GM23338 (cell line): ENCODE measurements at regions not wholly inside any gene's neighbourhood (a gene's known extent, or its start where the extent isn't known, plus 50 kb on each side); places are given as distances from the start of the nearest gene placed in this dataset.

Source experiments
- CTCF ChIP-seq, 2 experiments: fragments of 200-600 bp in 1 of 2; sonication (generic) in 1 of 2; conservative IDR thresholded peaks; 2 replicates each; pipeline versions ENCODE4 v1.5.1 to v1.6.1; 2016 to 2017; ENCODE audit warnings: antibody characterized with exemption in 2 of 2, low read depth in 2 of 2, mild to moderate bottlenecking in 2 of 2, moderate library complexity in 1 of 2
- EZH2 ChIP-seq: fragments of 200-600 bp; sonication (generic); IDR thresholded peaks from one replicate; pipeline ENCODE4 v1.8.0; 2017; ENCODE audit warnings: antibody characterized with exemption, mild to moderate bottlenecking, low read depth; ENCODE audit not compliant: unreplicated experiment
- NANOG ChIP-seq: IDR thresholded peaks from 2 replicates; pipeline ENCODE4 v1.6.1; 2016; ENCODE audit warnings: antibody characterized with exemption, borderline replicate concordance
- POLR2AphosphoS5 ChIP-seq: IDR thresholded peaks from 2 replicates; pipeline ENCODE4 v1.6.1; 2016; ENCODE audit warnings: antibody characterized with exemption, low read depth
- REST ChIP-seq: IDR thresholded peaks from one replicate; pipeline ENCODE4 v1.6.1; 2018; ENCODE audit warnings: antibody characterized with exemption; ENCODE audit not compliant: unreplicated experiment

GRCh38 chr11:134862587-134863195 lies 450.6 kb upstream of the B3GAT1 start:
- TF ChIP-seq EZH2: no peak
- TF ChIP-seq NANOG: no peak
- no peak for TF ChIP-seq CTCF (conservative IDR thresholded peaks at IDR 0.05; ENCODE audit: low read depth in 2 of 2)
- TF ChIP-seq POLR2AphosphoS5: no peak
- TF ChIP-seq REST: no peak
